Nephron (organoid): ENCODE measurements at regions not wholly inside any gene's neighbourhood (a gene's known extent, or its start where the extent isn't known, plus 50 kb on each side); places are given as distances from the start of the nearest gene placed in this dataset.

Source experiments
- H3K27ac Mint-ChIP-seq, 3 experiments: 2 replicates each; pipeline ENCODE4 v1.8.0; 2020; ENCODE audit warnings: mixed read lengths in 3 of 3, mild to moderate bottlenecking in 2 of 3, moderate library complexity in 1 of 3
- H3K27me3 Mint-ChIP-seq: 2 replicates; pipeline ENCODE4 v1.8.0; 2021; ENCODE audit warnings: low read depth, mild to moderate bottlenecking, moderate library complexity, mixed read lengths
- H3K36me3 Mint-ChIP-seq: 2 replicates; pipeline ENCODE4 v1.8.0; 2020; ENCODE audit warnings: low read depth, mixed read lengths
- H3K4me1 Mint-ChIP-seq: 2 replicates; pipeline ENCODE4 v1.8.0; 2020; ENCODE audit warnings: mixed read lengths
- H3K4me3 Mint-ChIP-seq, 3 experiments: 2 replicates each; pipeline ENCODE4 v1.8.0; 2020; ENCODE audit warnings: mild to moderate bottlenecking in 3 of 3, mixed read lengths in 3 of 3, moderate library complexity in 2 of 3
- H3K9me3 Mint-ChIP-seq: 2 replicates; pipeline ENCODE4 v1.8.0; 2020; ENCODE audit warnings: mixed read lengths
- CTCF ChIP-seq, 3 experiments: fragments of 200-600 bp; sonication (generic); IDR thresholded peaks; one replicate each; pipeline ENCODE4 v1.5.0; 2021; ENCODE audit warnings: antibody characterized with exemption in 3 of 3; ENCODE audit not compliant: unreplicated experiment in 3 of 3

GRCh38 chr11:119780222-119780953 is 51.4 kb upstream of the NECTIN1 start:
- Mint-ChIP-seq H3K4me1 (peaks cover 33% of the 10 kb centered on the region), H3K4me3 (no peak overlapping the region), H3K36me3 (no peaks in the 10 kb centered on the region), H3K27me3 (peaks cover 37% of the 10 kb centered on the region), H3K27ac (peak overlapping the region; percentile 65 to 82 (median 74)), H3K9me3 (peaks cover 4% of the 10 kb centered on the region)
- no peak for TF ChIP-seq CTCF (IDR thresholded peaks at IDR 0.05; ENCODE audit: unreplicated experiment in 3 of 3)

- Mint-ChIP-seq H3K27me3 (peaks cover 39% of the 10 kb centered on the region), H3K36me3 (no peaks in the 10 kb centered on the region), H3K9me3 (no peaks in the 10 kb centered on the region), H3K27ac (peak overlapping the region in 1 of 3 experiments; percentile 74), H3K4me3 (no peak overlapping the region), H3K4me1 (peaks cover 33% of the 10 kb centered on the region)
- TF ChIP-seq CTCF (IDR thresholded peaks at IDR 0.05; ENCODE audit: unreplicated experiment in 3 of 3) = no peak
These were observed 50.4 kb upstream of the NECTIN1 start for GRCh38 chr11:119779195-119780071.
